ENCODE measurements at regions not wholly inside any gene's neighbourhood (a gene's known extent, or its start where the extent isn't known, plus 50 kb on each side); places are given as distances from the start of the nearest gene placed in this dataset.
"Not testable (repeated sequence)": the region's sequence is repeated elsewhere in the genome, so short reads cannot be mapped to it uniquely, and the experiment has no call there.

DNA sequence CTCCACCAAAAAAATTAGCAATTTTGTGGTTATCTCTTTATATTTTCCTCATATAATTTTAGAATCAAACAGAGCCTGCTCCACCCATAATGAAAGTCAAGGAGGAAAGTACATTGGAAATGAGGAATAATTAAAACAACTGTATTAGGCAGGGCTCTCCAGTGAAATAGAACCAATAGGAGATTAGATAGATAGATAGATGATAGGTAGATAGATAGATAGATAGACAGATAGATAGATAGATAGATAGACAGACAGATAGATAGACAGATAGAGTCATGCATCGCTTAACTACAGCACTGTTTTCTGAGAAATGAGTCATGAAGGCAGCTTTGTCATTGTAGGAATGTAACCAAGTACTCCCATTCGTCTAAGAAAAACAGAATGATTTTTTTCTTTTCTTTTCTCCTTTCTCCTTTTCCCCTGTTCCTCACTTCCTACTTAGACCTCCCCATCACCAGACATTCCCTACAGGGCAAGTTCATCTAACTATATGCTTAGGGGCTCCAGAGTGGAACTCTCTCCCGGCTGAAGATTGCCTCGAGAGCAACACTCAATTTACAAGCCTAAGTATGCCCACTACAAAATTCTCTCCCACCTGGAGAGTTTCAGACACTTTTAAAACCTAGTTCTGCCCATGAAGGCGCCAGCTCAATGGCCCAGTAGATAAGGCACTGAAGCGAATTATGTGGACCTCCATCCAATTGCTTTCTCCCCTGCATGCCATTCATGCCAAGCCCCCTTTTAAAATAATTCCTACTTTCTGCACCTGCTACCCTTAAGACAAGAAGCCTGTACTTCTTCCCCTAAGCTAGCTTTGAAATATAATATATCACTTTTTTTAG is 53.3 kb upstream of the LIPC start:
- Histone ChIP-seq H3K36me3 (ENCODE audit: control insufficient read depth in 3 of 3, insufficient read depth in 2 of 3, low read depth in 1 of 3, low read length in 3 of 3) (no peaks in the 10 kb centered on the region), H3K4me3 (ENCODE audit: low read depth in 1 of 3, low read length in 3 of 3) (no peak overlapping the region), H3K9me3 (ENCODE audit: control insufficient read depth in 2 of 2, insufficient read depth in 1 of 2, low read depth in 1 of 2, low read length in 1 of 2) (peaks cover 0 to 3% of the 10 kb centered on the region in 2 donors), H3K4me1 (ENCODE audit: control insufficient read depth in 3 of 3, insufficient read depth in 2 of 3, low read depth in 1 of 3, low read length in 2 of 3) (no peaks in the 10 kb centered on the region), H3K27ac (ENCODE audit: low read depth in 1 of 3, low read length in 2 of 3) (no peak overlapping the region), H3K27me3 (ENCODE audit: control insufficient read depth in 3 of 3, insufficient read depth in 3 of 3, low read length in 3 of 3) (no peaks in the 10 kb centered on the region)
- no peak for DNase-seq
- no peak for FAIRE-seq
- 84 to 87% (median 86%) methylated on average over 6 of the region's 6 CpGs for WGBS, 3 donors

- not testable (repeated sequence) for FAIRE-seq; H3K9me3 ChIP-seq (ENCODE audit: control insufficient read depth in 2 of 2, insufficient read depth in 1 of 2, low read depth in 1 of 2, low read length in 1 of 2); DNase-seq; H3K27ac ChIP-seq (ENCODE audit: low read depth in 1 of 3, low read length in 2 of 3); H3K27me3 ChIP-seq (ENCODE audit: control insufficient read depth in 3 of 3, insufficient read depth in 3 of 3, low read length in 3 of 3); H3K4me3 ChIP-seq (ENCODE audit: low read depth in 1 of 3, low read length in 3 of 3); H3K36me3 ChIP-seq (ENCODE audit: control insufficient read depth in 3 of 3, insufficient read depth in 2 of 3, low read depth in 1 of 3, low read length in 3 of 3); H3K4me1 ChIP-seq (ENCODE audit: control insufficient read depth in 3 of 3, insufficient read depth in 2 of 3, low read depth in 1 of 3, low read length in 2 of 3)
These were observed 52.3 kb upstream of the LIPC start for GRCh38 chr15:58379454-58379853.

- Histone ChIP-seq H3K27me3 (ENCODE audit: control insufficient read depth in 3 of 3, insufficient read depth in 3 of 3, low read length in 3 of 3) (no peaks in the 10 kb centered on the region), H3K36me3 (ENCODE audit: control insufficient read depth in 3 of 3, insufficient read depth in 2 of 3, low read depth in 1 of 3, low read length in 3 of 3) (no peaks in the 10 kb centered on the region), H3K27ac (ENCODE audit: low read depth in 1 of 3, low read length in 2 of 3) (no peak overlapping the region), H3K4me1 (ENCODE audit: control insufficient read depth in 3 of 3, insufficient read depth in 2 of 3, low read depth in 1 of 3, low read length in 2 of 3) (no peaks in the 10 kb centered on the region), H3K4me3 (ENCODE audit: low read depth in 1 of 3, low read length in 3 of 3) (no peak overlapping the region), H3K9me3 (ENCODE audit: control insufficient read depth in 2 of 2, insufficient read depth in 1 of 2, low read depth in 1 of 2, low read length in 1 of 2) (peaks cover 0 to 3% of the 10 kb centered on the region in 2 donors)
- FAIRE-seq: no peak
- no peak for DNase-seq
- 73 to 82% (median 74%) methylated on average over 4 of the region's 4 CpGs for WGBS, 3 donors
These were observed 51.4 kb upstream of the LIPC start for GRCh38 chr15:58380280-58380945.

GRCh38 chr15:58381697-58382096 is 50.1 kb upstream of the LIPC start:
- Histone ChIP-seq H3K27me3 (ENCODE audit: control insufficient read depth in 3 of 3, insufficient read depth in 3 of 3, low read length in 3 of 3) (no peaks in the 10 kb centered on the region), H3K4me1 (ENCODE audit: control insufficient read depth in 3 of 3, insufficient read depth in 2 of 3, low read depth in 1 of 3, low read length in 2 of 3) (no peaks in the 10 kb centered on the region), H3K36me3 (ENCODE audit: control insufficient read depth in 3 of 3, insufficient read depth in 2 of 3, low read depth in 1 of 3, low read length in 3 of 3) (no peaks in the 10 kb centered on the region), H3K9me3 (ENCODE audit: control insufficient read depth in 2 of 2, insufficient read depth in 1 of 2, low read depth in 1 of 2, low read length in 1 of 2) (peaks cover 0 to 3% of the 10 kb centered on the region in 2 donors), H3K27ac (ENCODE audit: low read depth in 1 of 3, low read length in 2 of 3) (no peak overlapping the region), H3K4me3 (ENCODE audit: low read depth in 1 of 3, low read length in 3 of 3) (no peak overlapping the region)
- DNase-seq (no peak), FAIRE-seq (no peak)
- WGBS, 3 donors: 84 to 92% (median 91%) methylated on average over 4 of the region's 4 CpGs
